Neuronal stem cell (in vitro differentiated cells): ENCODE measurements at regions not wholly inside any gene's neighbourhood (a gene's known extent, or its start where the extent isn't known, plus 50 kb on each side); places are given as distances from the start of the nearest gene placed in this dataset.

Source experiments
- DNase-seq: peaks from one replicate; pipeline ENCODE4 v3.0.0-alpha.2; 2013; ENCODE audit warnings: low spot score
- H2AFZ ChIP-seq: one replicate; pipeline ENCODE4 v1.6.1; 2013; ENCODE audit warnings: mild to moderate bottlenecking, low read length, inconsistent platforms
- H2AK5ac ChIP-seq: 2 replicates; pipeline ENCODE4 v1.6.1; 2013; ENCODE audit warnings: low read depth, mild to moderate bottlenecking, inconsistent platforms, low read length, moderate library complexity, mixed read lengths
- H2BK120ac ChIP-seq: 2 replicates; pipeline ENCODE4 v1.6.1; 2013; ENCODE audit warnings: low read depth, mild to moderate bottlenecking, inconsistent platforms, low read length, moderate library complexity, mixed read lengths
- H2BK12ac ChIP-seq: one replicate; pipeline ENCODE4 v1.6.1; 2013; ENCODE audit warnings: low read length, inconsistent platforms
- H2BK15ac ChIP-seq: 2 replicates; pipeline ENCODE4 v1.6.1; 2013; ENCODE audit warnings: mild to moderate bottlenecking, low read length, inconsistent platforms, mixed read lengths
- H2BK5ac ChIP-seq: one replicate; pipeline ENCODE4 v1.6.1; 2013; ENCODE audit warnings: inconsistent platforms, mild to moderate bottlenecking, low read length, moderate library complexity
- H3K14ac ChIP-seq: one replicate; pipeline ENCODE4 v1.6.1; 2013; ENCODE audit warnings: low read length, inconsistent platforms
- H3K18ac ChIP-seq: 2 replicates; pipeline ENCODE4 v1.6.1; 2013; ENCODE audit warnings: low read length, inconsistent platforms
- H3K23ac ChIP-seq: 2 replicates; pipeline ENCODE4 v1.6.1; 2013; ENCODE audit warnings: low read depth, mild to moderate bottlenecking, mixed read lengths, low read length, inconsistent platforms; ENCODE audit not compliant: poor library complexity
- H3K27ac ChIP-seq: replicated peaks from 3 replicates; pipeline ENCODE4 v1.5.1; 2013; ENCODE audit warnings: low read length, inconsistent platforms
- H3K27me3 ChIP-seq, 3 experiments: 2 replicates each; pipeline ENCODE4 v1.6.1; 2013; ENCODE audit warnings: low read length in 3 of 3, mild to moderate bottlenecking in 2 of 3, inconsistent platforms in 1 of 3, low read depth in 1 of 3, mixed read lengths in 1 of 3, moderate library complexity in 1 of 3; ENCODE audit not compliant: control insufficient read depth in 3 of 3, insufficient read depth in 3 of 3
- H3K36me3 ChIP-seq, 2 donors: replicated peaks in 1 of 2; 2 replicates each; pipeline ENCODE4 v1.6.1; 2013; ENCODE audit warnings: low read length in 2 of 2; ENCODE audit not compliant: control insufficient read depth in 2 of 2, insufficient read depth in 2 of 2
- H3K4ac ChIP-seq: 2 replicates; pipeline ENCODE4 v1.6.1; 2013; ENCODE audit warnings: inconsistent platforms, mild to moderate bottlenecking, low read length, moderate library complexity
- H3K4me1 ChIP-seq, 2 donors: 1 replicate in 1 of 2; 2 replicates in 1 of 2; pipeline ENCODE4 v1.6.1; 2013; ENCODE audit warnings: low read length in 2 of 2, low read depth in 1 of 2; ENCODE audit not compliant: control insufficient read depth in 2 of 2, insufficient read depth in 1 of 2
- H3K4me2 ChIP-seq: one replicate; pipeline ENCODE4 v1.6.1; 2013; ENCODE audit warnings: mild to moderate bottlenecking, low read length, inconsistent platforms; ENCODE audit not compliant: insufficient read depth, poor library complexity, severe bottlenecking
- H3K4me3 ChIP-seq, 2 donors: 2 replicates each; pipeline ENCODE4 v1.5.1; 2013; ENCODE audit warnings: low read length in 2 of 2, mild to moderate bottlenecking in 2 of 2, inconsistent platforms in 1 of 2, moderate library complexity in 1 of 2
- H3K79me1 ChIP-seq: one replicate; pipeline ENCODE4 v1.6.1; 2013; ENCODE audit warnings: low read depth, mild to moderate bottlenecking, inconsistent platforms, low read length, moderate library complexity
- H3K9ac ChIP-seq: one replicate; pipeline ENCODE4 v1.6.1; 2013; ENCODE audit warnings: mild to moderate bottlenecking, low read depth, low read length, inconsistent platforms; ENCODE audit not compliant: poor library complexity
- H3K9me3 ChIP-seq, 2 donors: replicated peaks in 1 of 2; 2 replicates each; pipeline versions ENCODE3 to v1.6.1; 2013; ENCODE audit warnings: low read length in 2 of 2, mild to moderate bottlenecking in 2 of 2, inconsistent platforms in 1 of 2, low read depth in 1 of 2, mixed read lengths in 1 of 2, moderate library complexity in 1 of 2; ENCODE audit not compliant: control insufficient read depth in 2 of 2, insufficient read depth in 1 of 2
- H4K8ac ChIP-seq: one replicate; pipeline ENCODE4 v1.6.1; 2013; ENCODE audit warnings: low read depth, mild to moderate bottlenecking, inconsistent platforms, low read length, moderate library complexity
- H4K91ac ChIP-seq: one replicate; pipeline ENCODE4 v1.6.1; 2013; ENCODE audit warnings: low read length, low read depth, mild to moderate bottlenecking, inconsistent platforms; ENCODE audit not compliant: poor library complexity
- WGBS, 2 donors: extraction: QIAGEN DNeasy Blood & Tissue Kit; methylation state at CpG; one replicate each; pipeline ENCODE4 v1.1.7; 2013; ENCODE audit warnings: missing lambda C conversion rate in 2 of 2, mixed read lengths in 1 of 2; ENCODE audit not compliant: insufficient read length in 2 of 2, insufficient replicate concordance in 1 of 2; ENCODE audit errors: extremely low coverage in 2 of 2; 5-methylcytosine and 5-hydroxymethylcytosine counted together

GRCh38 chr9:31700252-31701045 is 684.0 kb upstream of the ACO1 start:
- Histone ChIP-seq H3K27me3 (no peaks in the 10 kb centered on the region), H3K23ac (no peak overlapping the region), H2BK120ac (no peak overlapping the region), H2BK15ac (no peak overlapping the region), H3K9me3 (no peaks in the 10 kb centered on the region), H2BK5ac (no peak overlapping the region), H3K4me1 (no peaks in the 10 kb centered on the region), H4K8ac (no peak overlapping the region), H3K4me3 (no peak overlapping the region), H3K4ac (no peak overlapping the region), H3K14ac (no peak overlapping the region), H2BK12ac (no peak overlapping the region), H3K4me2 (no peak overlapping the region), H4K91ac (no peak overlapping the region), H3K79me1 (no peaks in the 10 kb centered on the region), H3K18ac (no peak overlapping the region), H3K36me3 (no peaks in the 10 kb centered on the region), H2AK5ac (no peak overlapping the region), H3K27ac (no peak overlapping the region), H2AFZ (no peak overlapping the region), H3K9ac (no peak overlapping the region)
- no CpG with 5 or more reads among the region's 3 CpGs for WGBS, 2 donors
- no peak for DNase-seq

GRCh38 chr9:31702957-31703356 is 681.5 kb upstream of the ACO1 start:
- no peaks in the 10 kb centered on the region for H3K4me1 ChIP-seq
- no peak overlapping the region for H3K4me2 ChIP-seq
- no peak overlapping the region for H3K18ac ChIP-seq
- no peak overlapping the region for H4K91ac ChIP-seq
- no peak overlapping the region for H2AFZ ChIP-seq
- no peak overlapping the region for H2AK5ac ChIP-seq
- H4K8ac ChIP-seq, result no peak overlapping the region
- H2BK120ac ChIP-seq, result no peak overlapping the region
- no peak overlapping the region for H3K4me3 ChIP-seq
- no peaks in the 10 kb centered on the region for H3K27me3 ChIP-seq
- no peak overlapping the region for H3K4ac ChIP-seq
- H2BK15ac ChIP-seq, result no peak overlapping the region
- DNase-seq, result no peak
- no peak overlapping the region for H3K23ac ChIP-seq
- H3K9me3 ChIP-seq, result no peaks in the 10 kb centered on the region
- no peak overlapping the region for H3K14ac ChIP-seq
- no peak overlapping the region for H2BK12ac ChIP-seq
- WGBS, 2 donors, result no CpG with 5 or more reads among the region's 1 CpG
- no peaks in the 10 kb centered on the region for H3K79me1 ChIP-seq
- H3K36me3 ChIP-seq, result no peaks in the 10 kb centered on the region
- no peak overlapping the region for H3K9ac ChIP-seq
- no peak overlapping the region for H2BK5ac ChIP-seq
- H3K27ac ChIP-seq, result no peak overlapping the region

GRCh38 chr9:31715250-31715649 is 669.2 kb upstream of the ACO1 start:
- Histone ChIP-seq H2AK5ac (no peak overlapping the region), H2AFZ (no peak overlapping the region), H3K27ac (no peak overlapping the region), H3K9me3 (no peaks in the 10 kb centered on the region), H3K23ac (no peak overlapping the region), H2BK15ac (no peak overlapping the region), H3K4me1 (no peaks in the 10 kb centered on the region), H3K36me3 (no peaks in the 10 kb centered on the region), H2BK5ac (no peak overlapping the region), H3K14ac (no peak overlapping the region), H3K4me2 (no peak overlapping the region), H4K91ac (no peak overlapping the region), H3K27me3 (no peaks in the 10 kb centered on the region), H3K18ac (no peak overlapping the region), H4K8ac (no peak overlapping the region), H3K9ac (no peak overlapping the region), H3K4ac (no peak overlapping the region), H3K79me1 (no peaks in the 10 kb centered on the region), H2BK120ac (no peak overlapping the region), H3K4me3 (no peak overlapping the region), H2BK12ac (no peak overlapping the region)
- DNase-seq, result no peak
- no CpG with 5 or more reads among the region's 4 CpGs for WGBS, 2 donors

GRCh38 chr9:31719262-31719661 is 665.2 kb upstream of the ACO1 start:
- Histone ChIP-seq H3K18ac (no peak overlapping the region), H4K8ac (no peak overlapping the region), H2BK15ac (no peak overlapping the region), H3K23ac (no peak overlapping the region), H3K9ac (no peak overlapping the region), H2BK12ac (no peak overlapping the region), H3K27ac (no peak overlapping the region), H2AK5ac (no peak overlapping the region), H3K79me1 (no peaks in the 10 kb centered on the region), H2BK120ac (no peak overlapping the region), H3K9me3 (no peaks in the 10 kb centered on the region), H3K4ac (no peak overlapping the region), H3K36me3 (no peaks in the 10 kb centered on the region), H4K91ac (no peak overlapping the region), H3K4me1 (no peaks in the 10 kb centered on the region), H3K4me2 (no peak overlapping the region), H3K14ac (no peak overlapping the region), H2AFZ (no peak overlapping the region), H2BK5ac (no peak overlapping the region), H3K4me3 (no peak overlapping the region), H3K27me3 (no peaks in the 10 kb centered on the region)
- no peak for DNase-seq
- no CpG with 5 or more reads among the region's 4 CpGs for WGBS, 2 donors
